HepG2 (cell line): ENCODE measurements at regions not wholly inside any gene's neighbourhood (a gene's known extent, or its start where the extent isn't known, plus 50 kb on each side); places are given as distances from the start of the nearest gene placed in this dataset.

ENCODE experiments used
- ATAC-seq: fragments of 200-7000 bp; cut with Tn5 transposase; 3 replicates; pipeline ENCODE4 v1.9.1; 2020; ENCODE audit warnings: mild to moderate bottlenecking, moderate library complexity
- BruUV-seq: library from RNA; stranded (reverse); fragments of 400-500 nt; replicated peaks from 2 replicates; lab custom pipeline; 2021; lab: Mats Ljungman, UMichigan
- CTCF ChIA-PET: fragments of 300-600 bp; formaldehyde crosslinking; extraction: SDS; loops from one replicate; lab custom pipeline; 2021; ENCODE audit warnings: low total read pairs, inconsistent platforms, low intra/inter-chr PET ratio; lab: Yijun Ruan, JAX
- POLR2A ChIA-PET: fragments of 350-600 bp; sonication (Branson Sonifier 250); formaldehyde crosslinking; loops from one replicate; lab custom pipeline; 2020; ENCODE audit warnings: antibody characterized with exemption, inconsistent platforms; lab: Yijun Ruan, JAX
- DNase-seq: peaks from one replicate; pipeline ENCODE4 v3.0.0-alpha.2; 2015; ENCODE audit warnings: low spot score
- FAIRE-seq: peaks from 3 replicates; lab custom pipeline; 2011; peaks lifted over from hg19 to GRCh38; lab: Jason Lieb, UNC
- H2AFZ ChIP-seq: one replicate; pipeline ENCODE4 v1.6.1; 2011; ENCODE audit warnings: low read length, inconsistent platforms
- H3K27ac ChIP-seq: fragments of 300-600 bp; 3 replicates; pipeline ENCODE4 v1.8.0; 2011; ENCODE audit warnings: mixed run types, mild to moderate bottlenecking, mixed read lengths, low read length, inconsistent platforms; ENCODE audit not compliant: insufficient read depth; ENCODE audit errors: extremely low read length
- H3K27me3 ChIP-seq, 2 experiments: fragments of 200-600 bp in 1 of 2; 2 replicates in 1 of 2; 3 replicates in 1 of 2; pipeline versions ENCODE4 v1.6.0 to v1.8.0; 2011; ENCODE audit warnings: low read length in 2 of 2, mild to moderate bottlenecking in 2 of 2, moderate library complexity in 2 of 2, inconsistent platforms in 1 of 2; ENCODE audit not compliant: insufficient read depth in 2 of 2, control insufficient read depth in 1 of 2
- H3K36me3 ChIP-seq, 2 experiments: fragments of 200-600 bp in 1 of 2; replicated peaks in 1 of 2; 2 replicates in 1 of 2; 3 replicates in 1 of 2; pipeline versions ENCODE4 v1.5.1 to v1.8.0; 2011; ENCODE audit warnings: low read length in 2 of 2, inconsistent platforms in 1 of 2; ENCODE audit not compliant: insufficient read depth in 2 of 2, control insufficient read depth in 1 of 2
- H3K4me1 ChIP-seq: 2 replicates; pipeline ENCODE4 v1.5.1; 2012; ENCODE audit warnings: low read length, inconsistent platforms; ENCODE audit not compliant: insufficient read depth
- H3K4me2 ChIP-seq: 2 replicates; pipeline ENCODE4 v1.6.0; 2011; ENCODE audit warnings: low read depth, low read length, inconsistent platforms
- H3K4me3 ChIP-seq, 3 experiments: fragments of 200-600 bp in 1 of 3; sonication (generic), shearing (Covaris generic) in 1 of 3; replicated peaks in 1 of 3; 2 replicates each; pipeline ENCODE4 v1.5.1; 2011 to 2016; ENCODE audit warnings: low read length in 3 of 3, inconsistent platforms in 2 of 3, low read depth in 2 of 3, mild to moderate bottlenecking in 2 of 3, control low read depth in 1 of 3, mixed read lengths in 1 of 3; ENCODE audit not compliant: insufficient read depth in 1 of 3
- H3K79me2 ChIP-seq: one replicate; pipeline ENCODE4 v1.6.1; 2011; ENCODE audit warnings: low read length, inconsistent platforms; ENCODE audit not compliant: insufficient read depth
- H3K9ac ChIP-seq: 2 replicates; pipeline ENCODE4 v1.6.0; 2011; ENCODE audit warnings: mild to moderate bottlenecking, low read depth, low read length, inconsistent platforms; ENCODE audit not compliant: insufficient read depth
- H3K9me3 ChIP-seq: 2 replicates; pipeline ENCODE4 v1.5.1; 2012; ENCODE audit warnings: mild to moderate bottlenecking, low read length
- H4K20me1 ChIP-seq: 2 replicates; pipeline ENCODE4 v1.6.0; 2011; ENCODE audit warnings: inconsistent platforms, mild to moderate bottlenecking, low read length, moderate library complexity; ENCODE audit not compliant: insufficient read depth
- FOSL2 ChIP-seq: sonication (generic); formaldehyde crosslinking; IDR thresholded peaks from 2 replicates; pipeline ENCODE4 v1.4.0; 2020; ENCODE audit warnings: missing genetic modification reagents
- NR2F1 ChIP-seq, 2 experiments: fragments of 450-650 bp in 1 of 2; formaldehyde crosslinking in 1 of 2; IDR thresholded peaks; 2 replicates each; pipeline versions ENCODE4 v1.5.0 to v1.6.1; 2016 to 2020; ENCODE audit warnings: mild to moderate bottlenecking in 1 of 2, missing compliant biosample characterization in 1 of 2, missing genetic modification reagents in 1 of 2, moderate library complexity in 1 of 2
- RFX1 ChIP-seq: fragments of 450-650 bp; IDR thresholded peaks from 2 replicates; pipeline ENCODE4 v1.6.1; 2017
- ZNF816 ChIP-seq: sonication (generic); formaldehyde crosslinking; IDR thresholded peaks from 2 replicates; pipeline ENCODE4 v1.8.0; 2022; ENCODE audit warnings: missing genetic modification reagents, mild to moderate bottlenecking, borderline replicate concordance
- WGBS: methylation state at CpG from one replicate; pipeline ENCODE4 v1.1.6; 2017; ENCODE audit warnings: low lambda C conversion rate; 5-methylcytosine and 5-hydroxymethylcytosine counted together
- in situ Hi-C: cut with HindIII; loops from 2 replicates; pipeline ENCODE4 v1.10.0; 2017; ENCODE audit warnings: low pct_unique_long_range_greater_than_20kb; ENCODE audit not compliant: extremely low pct_ligation_motif_present
- intact Hi-C: fragments of 100-400 bp; cut with micrococcal nuclease; formaldehyde crosslinking; loops from one replicate; pipeline ENCODE4 v1.10.0; 2022; ENCODE audit not compliant: unreplicated experiment

GRCh38 chr15:37783290-37783689 is 151.2 kb upstream of the TMCO5A start:
- Histone ChIP-seq H3K27ac (no peak overlapping the region), H3K36me3 (no peaks in the 10 kb centered on the region), H3K4me2 (no peak overlapping the region), H3K27me3 (no peaks in the 10 kb centered on the region), H4K20me1 (no peaks in the 10 kb centered on the region), H3K4me3 (no peak overlapping the region), H3K4me1 (no peaks in the 10 kb centered on the region), H3K79me2 (no peaks in the 10 kb centered on the region), H3K9me3 (no peaks in the 10 kb centered on the region), H2AFZ (no peak overlapping the region), H3K9ac (no peak overlapping the region)
- TF ChIP-seq ZNF816 (CRISPR knock-in tag) (no peak), RFX1 (peak; percentile 13; the same call in 1 of the 2 replicates)
- in situ Hi-C loops (no loop called here), intact Hi-C loops (no loop called here)
- FAIRE-seq (no peak), ATAC-seq (no peak), DNase-seq (no peak)
- ChIA-PET CTCF (no interaction called here), POLR2A (no interaction called here)
- BruUV-seq = no TSS peak
- WGBS = 8% methylated on average over 2 of the region's 2 CpGs

GRCh38 chr15:37788330-37788729 is 146.1 kb upstream of the TMCO5A start:
- POLR2A ChIA-PET = no interaction called here
- FAIRE-seq = no peak
- no peaks in the 10 kb centered on the region for H3K9me3 ChIP-seq
- intact Hi-C loops = no loop called here
- no peaks in the 10 kb centered on the region for H3K27me3 ChIP-seq
- H3K4me3 ChIP-seq = no peak overlapping the region
- H3K27ac ChIP-seq = no peak overlapping the region
- no peak overlapping the region for H3K4me2 ChIP-seq
- no TSS peak for BruUV-seq
- ATAC-seq = no peak
- WGBS = 3% methylated on average over 2 of the region's 2 CpGs
- H4K20me1 ChIP-seq = no peaks in the 10 kb centered on the region
- H3K36me3 ChIP-seq = no peaks in the 10 kb centered on the region
- CTCF ChIA-PET = no interaction called here
- no peaks in the 10 kb centered on the region for H3K4me1 ChIP-seq
- in situ Hi-C loops = no loop called here
- no peak overlapping the region for H2AFZ ChIP-seq
- no peak for TF ChIP-seq FOSL2 (CRISPR knock-in tag)
- TF ChIP-seq NR2F1 (CRISPR knock-in tag; IDR thresholded peaks at IDR 0.05) = no peak
- no peaks in the 10 kb centered on the region for H3K79me2 ChIP-seq
- H3K9ac ChIP-seq = no peak overlapping the region
- DNase-seq = no peak
